ENCODE measurements at regions not wholly inside any gene's neighbourhood (a gene's known extent, or its start where the extent isn't known, plus 50 kb on each side); places are given as distances from the start of the nearest gene placed in this dataset.

DNA sequence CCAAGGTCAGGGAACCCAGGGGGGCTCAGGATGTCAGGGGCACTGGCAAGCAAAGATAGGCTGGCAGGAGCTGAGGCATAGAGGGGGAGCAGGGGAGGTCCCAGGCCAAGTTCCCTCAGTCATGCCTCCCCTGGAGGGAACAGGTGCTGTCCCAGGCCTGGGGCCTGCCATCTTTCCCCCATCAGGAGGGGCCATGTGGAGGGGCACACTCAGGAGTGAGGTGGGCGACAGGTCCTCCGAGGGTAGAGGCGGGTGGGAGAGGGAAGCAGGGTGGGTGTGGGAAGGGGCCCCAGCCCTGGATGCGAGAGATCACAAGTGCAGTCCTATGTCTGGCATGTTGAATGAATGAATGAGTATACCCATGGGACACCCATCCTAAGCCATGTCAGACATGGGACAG, 127.7 kb upstream of the GLI2 start:
- TF ChIP-seq, protein P1, sequence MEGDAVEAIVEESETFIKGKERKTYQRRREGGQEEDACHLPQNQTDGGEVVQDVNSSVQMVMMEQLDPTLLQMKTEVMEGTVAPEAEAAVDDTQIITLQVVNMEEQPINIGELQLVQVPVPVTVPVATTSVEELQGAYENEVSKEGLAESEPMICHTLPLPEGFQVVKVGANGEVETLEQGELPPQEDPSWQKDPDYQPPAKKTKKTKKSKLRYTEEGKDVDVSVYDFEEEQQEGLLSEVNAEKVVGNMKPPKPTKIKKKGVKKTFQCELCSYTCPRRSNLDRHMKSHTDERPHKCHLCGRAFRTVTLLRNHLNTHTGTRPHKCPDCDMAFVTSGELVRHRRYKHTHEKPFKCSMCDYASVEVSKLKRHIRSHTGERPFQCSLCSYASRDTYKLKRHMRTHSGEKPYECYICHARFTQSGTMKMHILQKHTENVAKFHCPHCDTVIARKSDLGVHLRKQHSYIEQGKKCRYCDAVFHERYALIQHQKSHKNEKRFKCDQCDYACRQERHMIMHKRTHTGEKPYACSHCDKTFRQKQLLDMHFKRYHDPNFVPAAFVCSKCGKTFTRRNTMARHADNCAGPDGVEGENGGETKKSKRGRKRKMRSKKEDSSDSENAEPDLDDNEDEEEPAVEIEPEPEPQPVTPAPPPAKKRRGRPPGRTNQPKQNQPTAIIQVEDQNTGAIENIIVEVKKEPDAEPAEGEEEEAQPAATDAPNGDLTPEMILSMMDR (IDR thresholded peaks at IDR 0.05; ENCODE audit: borderline replicate concordance) = no peak
- intact Hi-C loops (cut with micrococcal nuclease) = no loop called here
- H3K9me3 ChIP-seq (replicated peaks) = no peaks in the 10 kb centered on the region
- H3K4me1 ChIP-seq = peaks cover 11% of the 10 kb centered on the region
- H3K4me3 ChIP-seq = no peak overlapping the region
- no peaks in the 10 kb centered on the region for H3K36me3 ChIP-seq
- no peak overlapping the region for H3K27ac ChIP-seq (replicated peaks)
- peaks cover 39% of the 10 kb centered on the region for H3K27me3 ChIP-seq (ENCODE audit: low read depth)
- peak; percentile 8 for DNase-seq

DNA sequence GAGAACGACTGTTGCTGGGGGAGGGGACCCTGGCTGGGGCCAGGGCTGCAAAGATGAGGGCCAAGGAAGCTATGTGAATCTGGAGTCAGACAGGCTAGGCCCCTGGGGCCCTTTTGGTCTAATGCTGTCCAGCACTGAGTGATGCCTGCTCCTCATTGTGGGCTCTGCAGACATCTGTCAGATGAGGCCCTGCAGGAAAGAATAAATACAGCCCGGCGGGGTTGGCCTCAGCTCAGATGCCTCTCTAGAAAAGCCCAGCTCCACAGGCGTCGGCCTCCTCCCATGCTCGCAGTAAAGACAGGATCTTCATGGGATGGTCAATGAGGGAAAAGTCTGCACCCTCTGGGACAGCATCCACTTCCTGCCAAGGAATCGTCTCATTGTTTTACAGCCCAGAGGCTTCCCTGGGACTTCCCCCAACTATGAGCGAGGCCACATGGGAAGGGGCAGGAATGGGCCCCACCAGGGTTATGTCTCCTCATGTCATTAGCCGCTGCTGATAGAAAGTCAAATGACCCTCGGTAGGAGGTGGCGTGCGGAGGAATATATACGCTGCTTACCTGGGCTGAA, 125.8 kb upstream of the GLI2 start:
- no peak overlapping the region for H3K4me3 ChIP-seq
- H3K27ac ChIP-seq (replicated peaks) = no peak overlapping the region
- no peaks in the 10 kb centered on the region for H3K36me3 ChIP-seq
- no peak for DNase-seq
- H3K9me3 ChIP-seq (replicated peaks) = no peaks in the 10 kb centered on the region
- TF ChIP-seq, protein P1 (IDR thresholded peaks at IDR 0.05; ENCODE audit: borderline replicate concordance) = no peak
- peaks cover 11% of the 10 kb centered on the region for H3K4me1 ChIP-seq
- intact Hi-C loops (cut with micrococcal nuclease) = no loop called here
- peaks cover 40% of the 10 kb centered on the region for H3K27me3 ChIP-seq (ENCODE audit: low read depth)

DNA sequence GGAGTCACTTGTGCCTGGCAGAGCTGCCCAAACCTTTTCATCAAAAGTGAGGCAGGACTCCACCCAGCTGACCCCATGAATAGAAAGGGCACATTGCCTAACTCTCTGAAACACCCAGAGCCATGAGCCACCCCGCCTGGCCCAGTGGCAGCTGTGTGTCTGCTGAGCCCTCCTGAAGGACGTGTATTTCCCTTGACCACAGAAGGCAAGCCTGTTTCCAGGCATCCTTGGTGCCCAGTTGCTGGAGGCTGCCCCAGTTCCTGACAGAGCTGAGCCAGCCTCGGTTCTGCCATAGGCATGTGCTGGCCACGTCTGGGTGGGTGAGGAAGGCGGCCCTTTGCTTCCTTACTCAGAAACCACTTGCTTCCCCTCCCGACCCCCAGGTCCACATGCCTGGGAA, 124.7 kb upstream of the GLI2 start:
- Histone ChIP-seq H3K9me3 (replicated peaks) (no peaks in the 10 kb centered on the region), H3K27ac (replicated peaks) (no peak overlapping the region), H3K4me3 (no peak overlapping the region), H3K4me1 (peaks cover 11% of the 10 kb centered on the region), H3K27me3 (ENCODE audit: low read depth) (peaks cover 45% of the 10 kb centered on the region), H3K36me3 (no peaks in the 10 kb centered on the region)
- no peak for DNase-seq
- intact Hi-C loops (cut with micrococcal nuclease) = no loop called here
- TF ChIP-seq, protein P1 (IDR thresholded peaks at IDR 0.05; ENCODE audit: borderline replicate concordance) = no peak

DNA sequence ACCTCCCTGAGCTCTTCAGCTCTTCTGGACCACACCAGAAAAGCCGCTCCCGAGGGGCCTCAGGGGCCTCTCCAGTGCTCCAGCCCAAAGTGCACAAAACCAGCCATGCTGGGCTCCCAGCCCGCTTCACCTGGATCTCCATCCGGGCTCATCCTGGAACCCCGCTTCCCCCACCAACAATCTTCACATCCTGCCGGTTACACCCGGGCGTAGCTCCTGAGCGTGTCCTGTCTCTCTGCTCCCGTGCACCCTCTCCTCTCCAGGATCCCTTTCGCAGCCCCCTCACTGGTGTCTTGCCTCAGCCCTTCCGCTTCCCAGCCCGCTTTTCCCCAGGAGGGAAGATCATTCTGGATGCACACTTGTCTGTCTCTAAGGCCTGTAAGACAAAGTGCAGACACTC, 123.7 kb upstream of the GLI2 start:
- TF ChIP-seq, protein P1 (IDR thresholded peaks at IDR 0.05; ENCODE audit: borderline replicate concordance) = no peak
- H3K4me1 ChIP-seq = peaks cover 8% of the 10 kb centered on the region
- no peak overlapping the region for H3K27ac ChIP-seq (replicated peaks)
- H3K27me3 ChIP-seq (ENCODE audit: low read depth) = peaks cover 47% of the 10 kb centered on the region
- no peaks in the 10 kb centered on the region for H3K9me3 ChIP-seq (replicated peaks)
- intact Hi-C loops (cut with micrococcal nuclease) = no loop called here
- H3K4me3 ChIP-seq = no peak overlapping the region
- DNase-seq = peak; percentile 7
- no peaks in the 10 kb centered on the region for H3K36me3 ChIP-seq

DNA sequence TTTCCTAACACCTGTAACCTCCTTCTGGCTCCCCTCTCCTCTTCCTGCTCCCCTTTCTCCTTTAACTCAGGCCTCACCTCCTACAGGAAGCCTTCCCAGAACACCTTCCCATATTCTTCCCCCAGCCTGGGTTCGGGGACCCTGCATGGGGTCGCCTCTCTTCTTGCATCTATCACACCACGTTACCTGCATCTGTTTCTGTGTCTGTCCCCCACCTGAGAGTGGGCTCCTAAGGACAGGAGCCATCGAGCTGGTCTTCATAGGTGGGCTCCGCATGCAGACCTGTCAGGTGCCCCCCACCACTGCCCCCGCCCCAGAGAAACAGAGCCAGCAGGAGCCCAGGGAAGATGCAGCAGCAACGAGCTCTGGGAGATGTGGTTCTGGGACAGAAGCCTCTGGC, 123.2 kb upstream of the GLI2 start:
- TF ChIP-seq, protein P1 (IDR thresholded peaks at IDR 0.05; ENCODE audit: borderline replicate concordance) = no peak
- intact Hi-C loops (cut with micrococcal nuclease) = no loop called here
- DNase-seq = peak; percentile 2
- no peak overlapping the region for H3K4me3 ChIP-seq
- H3K4me1 ChIP-seq = peaks cover 2% of the 10 kb centered on the region
- H3K27ac ChIP-seq (replicated peaks) = no peak overlapping the region
- no peaks in the 10 kb centered on the region for H3K9me3 ChIP-seq (replicated peaks)
- peaks cover 47% of the 10 kb centered on the region for H3K27me3 ChIP-seq (ENCODE audit: low read depth)
- no peaks in the 10 kb centered on the region for H3K36me3 ChIP-seq

Data from left ventricle myocardium inferior (tissue), 1 donor.